ENCODE measurements at regions not wholly inside any gene's neighbourhood (a gene's known extent, or its start where the extent isn't known, plus 50 kb on each side); places are given as distances from the start of the nearest gene placed in this dataset. TPM values are rescaled to one million over a fixed set of nuclear protein-coding genes. Genes with fewer than 3 reads are reported as not detected.
A peak's percentile ranks its signal among the peaks of the same experiment; 100 is the strongest.
"Not testable (repeated sequence)": the region's sequence is repeated elsewhere in the genome, so short reads cannot be mapped to it uniquely, and the experiment has no call there.

DNA sequence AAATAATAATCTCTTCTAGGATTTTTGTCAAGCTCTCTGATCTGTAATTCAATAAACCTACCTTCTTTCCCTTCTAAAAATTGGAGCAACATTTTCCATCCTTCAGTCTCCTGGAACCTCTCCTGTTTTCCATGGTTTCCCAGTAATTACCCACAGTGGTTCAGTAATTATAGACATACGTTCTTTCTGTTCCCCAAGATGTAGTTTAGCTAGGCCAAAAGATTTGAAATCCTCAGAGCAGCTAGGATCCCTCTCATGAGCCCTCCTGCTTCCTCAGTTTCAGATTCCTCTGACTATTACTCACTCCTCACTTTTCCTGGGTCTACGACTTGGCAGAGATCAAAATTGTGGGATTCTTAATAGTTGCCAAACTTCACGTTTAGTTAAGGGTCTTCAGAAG lies 76.9 kb upstream of the IGSF10 start:
- TF ChIP-seq POLR2AphosphoS5 (IDR thresholded peaks at IDR 0.05) (no peak), POLR2A (IDR thresholded peaks at IDR 0.05) (no peak), CTCF (IDR thresholded peaks at IDR 0.05) (no peak)
- Histone ChIP-seq H3K4me3 (no peak overlapping the region), H3K36me3 (no peaks in the 10 kb centered on the region), H3K4me1 (replicated peaks) (no peaks in the 10 kb centered on the region), H3K27ac (no peak overlapping the region), H3K9me3 (no peaks in the 10 kb centered on the region), H3K27me3 (replicated peaks; ENCODE audit: insufficient read depth) (no peaks in the 10 kb centered on the region)
- DNase-seq (ENCODE audit: low spot score): no peak
- intact Hi-C loops (cut with DNase I): no loop called here
- 73% methylated on average over 3 of the region's 3 CpGs for WGBS

DNA sequence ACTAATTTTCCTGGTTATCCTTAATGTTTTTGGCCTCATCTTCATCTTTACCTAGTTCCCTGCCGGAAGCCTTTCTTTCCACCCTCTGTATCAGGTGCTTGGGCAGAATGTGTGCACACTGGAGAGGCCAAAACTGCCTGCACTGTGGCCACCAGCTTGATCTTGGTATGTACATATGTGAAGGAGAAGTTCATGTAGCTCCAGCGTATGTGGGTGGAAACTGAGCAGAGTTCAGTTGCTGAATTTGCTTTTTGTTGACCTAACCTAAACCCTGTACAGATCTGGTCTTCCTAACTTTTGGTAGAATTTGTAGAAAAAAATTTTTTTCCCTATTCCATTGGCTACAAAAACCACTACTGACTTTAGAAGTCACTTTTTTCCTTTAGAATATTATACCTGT lies 65.9 kb upstream of the IGSF10 start:
- H3K27me3 ChIP-seq (replicated peaks; ENCODE audit: insufficient read depth): no peaks in the 10 kb centered on the region
- H3K9me3 ChIP-seq: no peaks in the 10 kb centered on the region
- no peak overlapping the region for H3K27ac ChIP-seq
- no peaks in the 10 kb centered on the region for H3K36me3 ChIP-seq
- no peaks in the 10 kb centered on the region for H3K4me1 ChIP-seq (replicated peaks)
- TF ChIP-seq CTCF (IDR thresholded peaks at IDR 0.05) (no peak), POLR2AphosphoS5 (IDR thresholded peaks at IDR 0.05) (no peak), POLR2A (IDR thresholded peaks at IDR 0.05) (no peak)
- intact Hi-C loops (cut with DNase I): no loop called here
- no peak overlapping the region for H3K4me3 ChIP-seq
- WGBS: 94% methylated on average over 2 of the region's 2 CpGs
- no peak for DNase-seq (ENCODE audit: low spot score)

DNA sequence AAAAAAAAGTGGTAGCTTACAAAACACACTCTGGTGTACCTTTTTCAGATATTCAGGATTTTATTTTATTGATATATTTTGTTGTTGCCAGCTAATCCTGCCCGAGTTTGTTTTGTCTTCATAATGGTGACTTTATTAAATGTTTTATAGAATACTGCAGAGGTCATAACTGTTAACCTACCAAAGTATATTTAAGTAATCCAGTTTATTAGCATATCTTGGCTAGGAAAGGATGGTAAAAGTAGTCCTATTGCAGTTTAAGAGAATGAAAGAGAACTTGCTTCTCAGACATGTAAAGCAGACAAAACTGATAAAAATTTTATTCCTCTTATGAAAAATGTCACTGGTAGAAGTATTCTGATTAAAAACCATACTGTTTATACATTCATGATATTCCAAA lies 59.2 kb upstream of the IGSF10 start:
- H3K27ac ChIP-seq: no peak overlapping the region
- intact Hi-C loops (cut with DNase I): no loop called here

DNA sequence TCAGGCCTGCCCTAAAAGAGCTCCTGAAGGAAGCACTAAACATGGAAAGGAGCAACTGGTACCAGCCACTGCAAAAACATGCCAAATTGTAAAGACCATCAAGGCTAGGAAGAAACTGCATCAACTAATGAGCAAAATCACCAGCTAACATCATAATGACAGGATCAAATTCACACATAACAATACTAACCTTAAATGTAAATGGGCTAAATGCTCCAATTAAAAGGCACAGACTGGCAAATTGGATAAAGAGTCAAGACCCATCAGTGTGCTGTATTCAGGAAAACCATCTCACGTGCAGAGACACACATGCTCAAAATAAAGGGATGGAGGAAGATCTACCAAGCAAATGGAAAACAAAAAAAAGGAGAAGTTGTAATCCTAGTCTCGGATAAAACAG lies 50.6 kb upstream of the IGSF10 start:
- H3K9me3 ChIP-seq; H3K36me3 ChIP-seq; DNase-seq (ENCODE audit: low spot score); H3K27ac ChIP-seq; H3K4me1 ChIP-seq (replicated peaks); H3K27me3 ChIP-seq (replicated peaks; ENCODE audit: insufficient read depth); H3K4me3 ChIP-seq; intact Hi-C loops (cut with DNase I): not testable (repeated sequence)
- 90% methylated on average over 2 of the region's 2 CpGs for WGBS

More for the DNA sequence above, 59.2 kb upstream of the IGSF10 start:
- no peaks in the 10 kb centered on the region for H3K9me3 ChIP-seq
- H3K36me3 ChIP-seq: no peaks in the 10 kb centered on the region
- DNase-seq (ENCODE audit: low spot score): no peak
- no peaks in the 10 kb centered on the region for H3K27me3 ChIP-seq (replicated peaks; ENCODE audit: insufficient read depth)
- H3K4me1 ChIP-seq (replicated peaks): no peaks in the 10 kb centered on the region
- 38% methylated on average over 1 of the region's 1 CpG for WGBS
- H3K4me3 ChIP-seq: no peak overlapping the region
- TF ChIP-seq POLR2A (IDR thresholded peaks at IDR 0.05) (no peak), POLR2AphosphoS5 (IDR thresholded peaks at IDR 0.05) (peak; percentile 27)

Small RNAs in the stretch of these regions (microRNA-seq; reads per million reads assigned to microRNA genes)
- gene MIR5186: not detected

Small RNAs in the stretch of these regions (small RNA-seq; reads per million reads assigned to genes)
- gene MIR5186: 0 reads per million in 2 donors

Data from prostate gland (tissue), 2 donors.